ENCODE measurements at regions not wholly inside any gene's neighbourhood (a gene's known extent, or its start where the extent isn't known, plus 50 kb on each side); places are given as distances from the start of the nearest gene placed in this dataset.

DNA sequence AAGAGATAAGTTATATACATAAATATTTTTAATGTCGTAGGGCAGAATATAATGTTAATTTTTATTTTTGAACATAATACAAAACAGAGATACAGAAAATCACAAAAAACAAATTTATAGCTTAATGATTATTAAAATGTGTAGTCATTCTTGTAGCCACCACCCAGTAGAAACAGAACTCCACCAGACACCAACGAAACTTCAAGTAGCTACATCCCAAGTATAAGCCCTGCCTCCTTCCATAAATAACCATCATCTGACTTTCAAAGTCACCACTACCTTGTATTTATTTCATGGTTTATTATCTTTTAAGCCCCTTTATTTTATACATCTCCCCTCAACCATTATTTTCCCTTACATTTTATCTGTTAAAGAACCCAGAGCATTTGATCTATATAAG is 111.9 kb upstream of the ZWINT start:
- TF ChIP-seq, protein P1, sequence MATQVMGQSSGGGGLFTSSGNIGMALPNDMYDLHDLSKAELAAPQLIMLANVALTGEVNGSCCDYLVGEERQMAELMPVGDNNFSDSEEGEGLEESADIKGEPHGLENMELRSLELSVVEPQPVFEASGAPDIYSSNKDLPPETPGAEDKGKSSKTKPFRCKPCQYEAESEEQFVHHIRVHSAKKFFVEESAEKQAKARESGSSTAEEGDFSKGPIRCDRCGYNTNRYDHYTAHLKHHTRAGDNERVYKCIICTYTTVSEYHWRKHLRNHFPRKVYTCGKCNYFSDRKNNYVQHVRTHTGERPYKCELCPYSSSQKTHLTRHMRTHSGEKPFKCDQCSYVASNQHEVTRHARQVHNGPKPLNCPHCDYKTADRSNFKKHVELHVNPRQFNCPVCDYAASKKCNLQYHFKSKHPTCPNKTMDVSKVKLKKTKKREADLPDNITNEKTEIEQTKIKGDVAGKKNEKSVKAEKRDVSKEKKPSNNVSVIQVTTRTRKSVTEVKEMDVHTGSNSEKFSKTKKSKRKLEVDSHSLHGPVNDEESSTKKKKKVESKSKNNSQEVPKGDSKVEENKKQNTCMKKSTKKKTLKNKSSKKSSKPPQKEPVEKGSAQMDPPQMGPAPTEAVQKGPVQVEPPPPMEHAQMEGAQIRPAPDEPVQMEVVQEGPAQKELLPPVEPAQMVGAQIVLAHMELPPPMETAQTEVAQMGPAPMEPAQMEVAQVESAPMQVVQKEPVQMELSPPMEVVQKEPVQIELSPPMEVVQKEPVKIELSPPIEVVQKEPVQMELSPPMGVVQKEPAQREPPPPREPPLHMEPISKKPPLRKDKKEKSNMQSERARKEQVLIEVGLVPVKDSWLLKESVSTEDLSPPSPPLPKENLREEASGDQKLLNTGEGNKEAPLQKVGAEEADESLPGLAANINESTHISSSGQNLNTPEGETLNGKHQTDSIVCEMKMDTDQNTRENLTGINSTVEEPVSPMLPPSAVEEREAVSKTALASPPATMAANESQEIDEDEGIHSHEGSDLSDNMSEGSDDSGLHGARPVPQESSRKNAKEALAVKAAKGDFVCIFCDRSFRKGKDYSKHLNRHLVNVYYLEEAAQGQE (IDR thresholded peaks at IDR 0.05; ENCODE audit: insufficient read depth in 1 of 2, low read depth in 2 of 2, low read length in 2 of 2), result no peak
- TF ChIP-seq FOXP2 (optimal IDR thresholded peaks at IDR 0.05; ENCODE audit: borderline replicate concordance, extremely low read depth, extremely low read length, insufficient read depth) (no peak), POLR2AphosphoS5 (IDR thresholded peaks at IDR 0.05; ENCODE audit: low read depth, low read length) (no peak), SIN3A (IDR thresholded peaks at IDR 0.05; ENCODE audit: borderline replicate concordance, insufficient read depth, low read length) (no peak), TAF1 (IDR thresholded peaks at IDR 0.05; ENCODE audit: borderline replicate concordance, insufficient read depth, low read length) (no peak)

DNA sequence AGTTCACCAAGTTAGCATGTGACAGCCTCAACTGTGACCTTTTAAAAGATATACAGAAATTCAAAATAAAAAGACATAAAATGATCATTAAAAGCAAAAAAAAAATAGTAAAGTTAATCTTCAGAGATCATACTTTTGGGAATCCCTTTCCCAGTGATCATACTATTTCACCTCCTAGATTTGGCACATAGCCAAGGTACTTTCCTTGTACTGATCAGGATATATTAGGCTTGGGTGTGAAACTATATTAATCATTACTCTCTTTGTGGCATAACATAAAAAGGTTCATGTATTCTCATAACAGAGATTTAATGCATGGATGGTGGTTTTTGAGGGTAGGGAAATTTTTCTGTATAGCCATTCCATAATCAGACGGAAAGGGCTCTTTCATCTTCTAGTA is 109.6 kb upstream of the ZWINT start:
- TF ChIP-seq TAF1 (IDR thresholded peaks at IDR 0.05; ENCODE audit: borderline replicate concordance, insufficient read depth, low read length) (no peak), SIN3A (IDR thresholded peaks at IDR 0.05; ENCODE audit: borderline replicate concordance, insufficient read depth, low read length) (no peak), POLR2AphosphoS5 (IDR thresholded peaks at IDR 0.05; ENCODE audit: low read depth, low read length) (no peak), FOXP2 (optimal IDR thresholded peaks at IDR 0.05; ENCODE audit: borderline replicate concordance, extremely low read depth, extremely low read length, insufficient read depth) (no peak)
- TF ChIP-seq, protein P1 (IDR thresholded peaks at IDR 0.05; ENCODE audit: insufficient read depth in 1 of 2, low read depth in 2 of 2, low read length in 2 of 2), result no peak

DNA sequence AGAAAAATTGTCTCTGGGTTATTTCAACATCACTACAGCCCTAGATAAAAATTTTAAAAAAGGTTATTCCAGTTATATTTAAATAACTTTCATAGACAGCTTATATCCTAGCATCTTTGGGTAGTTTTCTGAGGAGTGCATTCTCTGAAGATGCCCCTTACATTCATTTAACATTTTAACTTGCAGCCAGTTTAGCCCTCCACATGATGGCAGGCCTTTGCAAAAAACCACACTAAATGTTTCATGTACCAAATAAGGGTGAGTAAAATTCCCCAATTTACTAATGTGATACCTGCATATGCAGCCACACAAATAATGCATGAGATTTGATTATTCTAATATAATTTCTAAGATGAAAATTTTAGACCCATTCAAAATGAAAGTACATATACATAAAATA is 108.4 kb upstream of the ZWINT start:
- TF ChIP-seq TAF1 (IDR thresholded peaks at IDR 0.05; ENCODE audit: borderline replicate concordance, insufficient read depth, low read length), result no peak
- TF ChIP-seq, protein P1 (IDR thresholded peaks at IDR 0.05; ENCODE audit: insufficient read depth in 1 of 2, low read depth in 2 of 2, low read length in 2 of 2), result no peak

DNA sequence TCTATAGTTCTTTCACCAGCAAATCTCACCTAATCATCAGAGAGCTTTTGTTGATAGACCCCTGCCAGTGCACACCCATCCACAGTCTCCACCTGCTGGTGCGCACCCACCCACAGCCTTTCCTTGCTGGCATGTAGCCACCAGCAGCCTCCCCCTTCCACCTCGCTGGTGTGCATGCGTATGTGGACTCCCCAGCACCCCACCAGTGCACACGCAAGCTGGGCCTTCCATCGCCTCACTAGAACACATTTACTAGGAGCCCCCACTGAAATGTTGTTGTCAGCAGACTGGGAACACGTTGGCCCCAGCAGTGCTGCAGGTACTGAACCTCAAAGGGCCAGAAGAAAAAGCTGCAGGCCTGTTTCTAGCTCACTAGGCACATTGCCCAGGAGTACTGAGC is 104.9 kb upstream of the ZWINT start:
- no peak for TF ChIP-seq TAF1 (IDR thresholded peaks at IDR 0.05; ENCODE audit: borderline replicate concordance, insufficient read depth, low read length)
- no peak for TF ChIP-seq SIN3A (IDR thresholded peaks at IDR 0.05; ENCODE audit: borderline replicate concordance, insufficient read depth, low read length)
- no peak for TF ChIP-seq FOXP2 (optimal IDR thresholded peaks at IDR 0.05; ENCODE audit: borderline replicate concordance, extremely low read depth, extremely low read length, insufficient read depth)
- TF ChIP-seq POLR2AphosphoS5 (IDR thresholded peaks at IDR 0.05; ENCODE audit: low read depth, low read length), result no peak
- TF ChIP-seq, protein P1 (IDR thresholded peaks at IDR 0.05; ENCODE audit: insufficient read depth in 1 of 2, low read depth in 2 of 2, low read length in 2 of 2), result no peak

DNA sequence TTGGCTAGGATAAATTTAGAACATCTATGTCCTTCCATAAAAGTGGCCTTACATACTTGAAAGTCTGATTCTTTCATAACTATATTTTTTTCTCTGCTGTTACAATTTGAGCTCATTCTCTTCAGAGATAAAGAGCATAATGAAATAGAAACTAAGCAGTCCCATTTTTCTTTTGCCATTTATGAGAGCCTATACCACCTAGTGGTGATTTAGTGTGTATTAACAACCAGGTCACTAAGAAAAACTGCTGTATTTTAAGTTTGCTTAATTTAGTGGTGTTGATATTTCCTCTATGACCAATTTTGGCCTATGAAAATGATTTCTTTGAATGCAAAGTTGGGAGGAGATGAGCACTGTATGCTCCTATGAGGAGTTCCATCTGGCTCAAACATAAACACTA is 88.7 kb upstream of the ZWINT start:
- no peak for TF ChIP-seq SIN3A (IDR thresholded peaks at IDR 0.05; ENCODE audit: borderline replicate concordance, insufficient read depth, low read length)
- TF ChIP-seq, protein P1 (IDR thresholded peaks at IDR 0.05; ENCODE audit: insufficient read depth in 1 of 2, low read depth in 2 of 2, low read length in 2 of 2), result no peak
- TF ChIP-seq POLR2AphosphoS5 (IDR thresholded peaks at IDR 0.05; ENCODE audit: low read depth, low read length), result no peak
- no peak for TF ChIP-seq TAF1 (IDR thresholded peaks at IDR 0.05; ENCODE audit: borderline replicate concordance, insufficient read depth, low read length)
- TF ChIP-seq FOXP2 (optimal IDR thresholded peaks at IDR 0.05; ENCODE audit: borderline replicate concordance, extremely low read depth, extremely low read length, insufficient read depth), result no peak

Measured in PFSK-1 (cell line).